Loucy (cell line): ENCODE measurements at regions not wholly inside any gene's neighbourhood (a gene's known extent, or its start where the extent isn't known, plus 50 kb on each side); places are given as distances from the start of the nearest gene placed in this dataset.

Source experiments
- H2AFZ ChIP-seq: fragments of 200-600 bp; sonication (generic); 2 replicates; pipeline ENCODE4 v1.6.0; 2016; ENCODE audit warnings: antibody characterized with exemption, mild to moderate bottlenecking, low read length, moderate library complexity
- H3F3A ChIP-seq: fragments of 200-600 bp; 2 replicates; pipeline ENCODE4 v1.6.0; 2016; ENCODE audit warnings: antibody characterized with exemption, low read depth, mild to moderate bottlenecking
- H3K27me3 ChIP-seq: fragments of 200-600 bp; sonication (generic); 2 replicates; pipeline ENCODE4 v1.6.1; 2014; ENCODE audit warnings: low read length, mild to moderate bottlenecking; ENCODE audit not compliant: insufficient read depth, poor library complexity, severe bottlenecking
- H3K36me3 ChIP-seq: fragments of 200-600 bp; sonication (generic); 2 replicates; pipeline ENCODE4 v1.6.1; 2016; ENCODE audit warnings: low read length; ENCODE audit not compliant: insufficient read depth
- H3K4me1 ChIP-seq: fragments of 200-600 bp; sonication (generic); 2 replicates; pipeline ENCODE4 v1.5.1; 2014; ENCODE audit warnings: low read length, mild to moderate bottlenecking; ENCODE audit not compliant: insufficient read depth, poor library complexity, severe bottlenecking
- H3K4me2 ChIP-seq: fragments of 200-600 bp; sonication (generic); 2 replicates; pipeline ENCODE4 v1.6.0; 2014; ENCODE audit warnings: antibody characterized with exemption, low read length, low read depth, mild to moderate bottlenecking; ENCODE audit not compliant: poor library complexity, severe bottlenecking
- H3K4me3 ChIP-seq: fragments of 200-600 bp; sonication (generic); 2 replicates; pipeline ENCODE4 v1.5.1; 2014; ENCODE audit warnings: low read length, mild to moderate bottlenecking, mixed read lengths; ENCODE audit not compliant: poor library complexity, severe bottlenecking
- H3K79me2 ChIP-seq: fragments of 200-600 bp; sonication (generic); 2 replicates; pipeline ENCODE4 v1.6.1; 2014; ENCODE audit warnings: low read length; ENCODE audit not compliant: insufficient read depth
- H3K9ac ChIP-seq: fragments of 200-600 bp; sonication (generic); 2 replicates; pipeline ENCODE4 v1.6.0; 2014; ENCODE audit warnings: mild to moderate bottlenecking, low read depth, low read length, moderate library complexity; ENCODE audit not compliant: poor library complexity, severe bottlenecking
- H3K9me2 ChIP-seq: fragments of 200-600 bp; sonication (generic); replicated peaks from 2 replicates; pipeline ENCODE4 v1.6.1; 2016; ENCODE audit warnings: low read depth, low read length, mixed read lengths
- H3K9me3 ChIP-seq: fragments of 200-600 bp; sonication (generic); 2 replicates; pipeline ENCODE4 v1.6.1; 2014; ENCODE audit warnings: mild to moderate bottlenecking, antibody characterized with exemption, low read length, low read depth; ENCODE audit not compliant: insufficient read depth
- H4K20me1 ChIP-seq: fragments of 200-600 bp; sonication (generic); 2 replicates; pipeline ENCODE4 v1.6.0; 2014; ENCODE audit warnings: antibody characterized with exemption, low read length, mild to moderate bottlenecking; ENCODE audit not compliant: insufficient read depth, poor library complexity, severe bottlenecking
- CTCF ChIP-seq: fragments of 200-600 bp; sonication (generic); conservative IDR thresholded peaks from 2 replicates; pipeline ENCODE4 v1.5.1; 2014; ENCODE audit warnings: mild to moderate bottlenecking, antibody characterized with exemption, low read length
- EZH2phosphoT487 ChIP-seq: fragments of 200-600 bp; IDR thresholded peaks from 2 replicates; pipeline ENCODE4 v1.6.1; 2018; ENCODE audit warnings: antibody characterized with exemption, mild to moderate bottlenecking, moderate library complexity, borderline replicate concordance

GRCh38 chr20:20795119-20795518 is 82.7 kb upstream of the RALGAPA2 start:
- TF ChIP-seq CTCF, result no peak
- Histone ChIP-seq H3K9me2 (no peaks in the 10 kb centered on the region), H2AFZ (no peak overlapping the region), H3F3A (no peaks in the 10 kb centered on the region), H3K9me3 (no peaks in the 10 kb centered on the region), H3K27me3 (no peaks in the 10 kb centered on the region), H3K4me3 (no peak overlapping the region), H3K9ac (no peak overlapping the region), H4K20me1 (no peaks in the 10 kb centered on the region), H3K4me2 (no peak overlapping the region), H3K79me2 (no peaks in the 10 kb centered on the region), H3K4me1 (no peaks in the 10 kb centered on the region), H3K36me3 (no peaks in the 10 kb centered on the region)

GRCh38 chr20:20793591-20793990 is 81.1 kb upstream of the RALGAPA2 start:
- no peaks in the 10 kb centered on the region for H3F3A ChIP-seq
- H3K27me3 ChIP-seq, result no peaks in the 10 kb centered on the region
- no peak overlapping the region for H3K4me3 ChIP-seq
- H3K9me2 ChIP-seq, result no peaks in the 10 kb centered on the region
- no peaks in the 10 kb centered on the region for H3K4me1 ChIP-seq
- no peaks in the 10 kb centered on the region for H3K36me3 ChIP-seq
- no peak overlapping the region for H3K4me2 ChIP-seq
- H3K79me2 ChIP-seq, result no peaks in the 10 kb centered on the region
- no peaks in the 10 kb centered on the region for H4K20me1 ChIP-seq
- no peak overlapping the region for H2AFZ ChIP-seq
- H3K9me3 ChIP-seq, result no peaks in the 10 kb centered on the region
- H3K9ac ChIP-seq, result no peak overlapping the region
- TF ChIP-seq CTCF, result no peak
- no peak for TF ChIP-seq EZH2phosphoT487

GRCh38 chr20:20791664-20792568 is 79.5 kb upstream of the RALGAPA2 start:
- Histone ChIP-seq H3K36me3 (no peaks in the 10 kb centered on the region), H4K20me1 (no peaks in the 10 kb centered on the region), H3K27me3 (no peaks in the 10 kb centered on the region), H3K79me2 (no peaks in the 10 kb centered on the region), H3K9me2 (no peaks in the 10 kb centered on the region), H3K4me3 (no peak overlapping the region), H2AFZ (no peak overlapping the region), H3K9ac (no peak overlapping the region), H3K4me1 (no peaks in the 10 kb centered on the region), H3F3A (no peaks in the 10 kb centered on the region), H3K4me2 (no peak overlapping the region), H3K9me3 (no peaks in the 10 kb centered on the region)
- no peak for TF ChIP-seq EZH2phosphoT487
- TF ChIP-seq CTCF, result no peak
